Mammary epithelial cell (primary cell): ENCODE measurements at regions not wholly inside any gene's neighbourhood (a gene's known extent, or its start where the extent isn't known, plus 50 kb on each side); places are given as distances from the start of the nearest gene placed in this dataset.

Experiments used
- EZH2 ChIP-seq: IDR thresholded peaks from 2 replicates; pipeline ENCODE4 v1.6.1; 2012; ENCODE audit warnings: low read length, inconsistent platforms, borderline replicate concordance
- TF ChIP-seq, protein P1 (sequence below), 2 donors: IDR thresholded peaks in 1 of 2; conservative IDR thresholded peaks in 1 of 2; 2 replicates each; pipeline ENCODE4 v1.5.1; 2011 to 2012; ENCODE audit warnings: inconsistent platforms in 2 of 2, low read length in 2 of 2, mild to moderate bottlenecking in 2 of 2, control low read depth in 1 of 2, low read depth in 1 of 2; ENCODE audit not compliant: insufficient read depth in 1 of 2; ENCODE audit errors: extremely low read depth in 1 of 2

DNA sequence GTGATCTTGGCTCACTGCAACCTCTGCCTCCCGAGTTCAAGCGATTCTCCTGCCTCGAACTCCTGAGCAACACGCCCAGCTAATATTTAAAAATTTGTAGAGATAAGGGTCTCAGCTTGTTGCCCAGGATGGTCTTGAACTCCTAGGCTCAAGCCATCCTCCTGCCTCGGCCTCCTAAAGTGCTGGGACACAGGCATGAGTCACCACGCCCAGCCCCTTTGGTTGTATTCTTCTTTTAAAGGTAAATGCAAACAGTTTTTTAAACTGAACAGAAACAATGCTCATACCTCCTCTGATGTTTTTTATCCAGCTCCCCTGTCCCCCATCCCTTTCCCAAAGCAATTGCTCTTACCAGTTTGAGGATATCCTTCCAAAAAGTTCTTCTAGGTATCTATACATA is 79.5 kb upstream of the DUSP5 start:
- TF ChIP-seq, protein P1, sequence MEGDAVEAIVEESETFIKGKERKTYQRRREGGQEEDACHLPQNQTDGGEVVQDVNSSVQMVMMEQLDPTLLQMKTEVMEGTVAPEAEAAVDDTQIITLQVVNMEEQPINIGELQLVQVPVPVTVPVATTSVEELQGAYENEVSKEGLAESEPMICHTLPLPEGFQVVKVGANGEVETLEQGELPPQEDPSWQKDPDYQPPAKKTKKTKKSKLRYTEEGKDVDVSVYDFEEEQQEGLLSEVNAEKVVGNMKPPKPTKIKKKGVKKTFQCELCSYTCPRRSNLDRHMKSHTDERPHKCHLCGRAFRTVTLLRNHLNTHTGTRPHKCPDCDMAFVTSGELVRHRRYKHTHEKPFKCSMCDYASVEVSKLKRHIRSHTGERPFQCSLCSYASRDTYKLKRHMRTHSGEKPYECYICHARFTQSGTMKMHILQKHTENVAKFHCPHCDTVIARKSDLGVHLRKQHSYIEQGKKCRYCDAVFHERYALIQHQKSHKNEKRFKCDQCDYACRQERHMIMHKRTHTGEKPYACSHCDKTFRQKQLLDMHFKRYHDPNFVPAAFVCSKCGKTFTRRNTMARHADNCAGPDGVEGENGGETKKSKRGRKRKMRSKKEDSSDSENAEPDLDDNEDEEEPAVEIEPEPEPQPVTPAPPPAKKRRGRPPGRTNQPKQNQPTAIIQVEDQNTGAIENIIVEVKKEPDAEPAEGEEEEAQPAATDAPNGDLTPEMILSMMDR (conservative IDR thresholded peaks at IDR 0.05 in 1 of 2, IDR thresholded peaks at IDR 0.05 in 1 of 2; ENCODE audit: extremely low read depth in 1 of 2, insufficient read depth in 1 of 2, low read depth in 1 of 2, low read length in 2 of 2), result no peak
- TF ChIP-seq EZH2, result no peak
